HL-60 (cell line): ENCODE measurements at regions not wholly inside any gene's neighbourhood (a gene's known extent, or its start where the extent isn't known, plus 50 kb on each side); places are given as distances from the start of the nearest gene placed in this dataset.

Experiments
- DNase-seq, 2 experiments: peaks; one replicate each; pipeline ENCODE4 v3.0.0-alpha.2; 2010 to 2020; ENCODE audit warnings: low read depth in 1 of 2, low spot score in 1 of 2
- H3K27ac ChIP-seq: fragments of 250-450 bp; sonication (Bioruptor Pico); replicated peaks from 2 replicates; pipeline ENCODE4 v1.5.1; 2020; ENCODE audit warnings: mild to moderate bottlenecking, moderate library complexity
- H3K27me3 ChIP-seq: fragments of 250-450 bp; sonication (Bioruptor Pico); 2 replicates; pipeline ENCODE4 v1.5.1; 2021; ENCODE audit warnings: mild to moderate bottlenecking, moderate library complexity; ENCODE audit not compliant: insufficient read depth, poor library complexity, severe bottlenecking
- H3K4me3 ChIP-seq: replicated peaks from 2 replicates; pipeline ENCODE4 v1.5.1; 2011; ENCODE audit warnings: mild to moderate bottlenecking, control low read depth, low read length; ENCODE audit not compliant: insufficient read depth
- CTCF ChIP-seq: IDR thresholded peaks from one replicate; pipeline ENCODE4 v1.5.1; 2011; ENCODE audit warnings: low read length, control low read depth, inconsistent platforms; ENCODE audit not compliant: insufficient read depth
- GABPA ChIP-seq: IDR thresholded peaks from 2 replicates; pipeline ENCODE4 v1.6.1; 2012; ENCODE audit warnings: low read depth
- POLR2AphosphoS5 ChIP-seq: IDR thresholded peaks from 2 replicates; pipeline ENCODE4 v1.6.1; 2012; ENCODE audit warnings: low read depth
- SPI1 ChIP-seq: IDR thresholded peaks from 2 replicates; pipeline ENCODE4 v1.6.1; 2012; ENCODE audit warnings: low read depth, mild to moderate bottlenecking, borderline replicate concordance
- TF ChIP-seq, protein P1 (sequence below): IDR thresholded peaks from 2 replicates; pipeline ENCODE4 v1.6.1; 2012; ENCODE audit warnings: low read depth; ENCODE audit not compliant: insufficient replicate concordance

GRCh38 chr13:94920578-94920977 lies 208.2 kb upstream of the SOX21 start:
- TF ChIP-seq CTCF = no peak
- TF ChIP-seq, protein P1, sequence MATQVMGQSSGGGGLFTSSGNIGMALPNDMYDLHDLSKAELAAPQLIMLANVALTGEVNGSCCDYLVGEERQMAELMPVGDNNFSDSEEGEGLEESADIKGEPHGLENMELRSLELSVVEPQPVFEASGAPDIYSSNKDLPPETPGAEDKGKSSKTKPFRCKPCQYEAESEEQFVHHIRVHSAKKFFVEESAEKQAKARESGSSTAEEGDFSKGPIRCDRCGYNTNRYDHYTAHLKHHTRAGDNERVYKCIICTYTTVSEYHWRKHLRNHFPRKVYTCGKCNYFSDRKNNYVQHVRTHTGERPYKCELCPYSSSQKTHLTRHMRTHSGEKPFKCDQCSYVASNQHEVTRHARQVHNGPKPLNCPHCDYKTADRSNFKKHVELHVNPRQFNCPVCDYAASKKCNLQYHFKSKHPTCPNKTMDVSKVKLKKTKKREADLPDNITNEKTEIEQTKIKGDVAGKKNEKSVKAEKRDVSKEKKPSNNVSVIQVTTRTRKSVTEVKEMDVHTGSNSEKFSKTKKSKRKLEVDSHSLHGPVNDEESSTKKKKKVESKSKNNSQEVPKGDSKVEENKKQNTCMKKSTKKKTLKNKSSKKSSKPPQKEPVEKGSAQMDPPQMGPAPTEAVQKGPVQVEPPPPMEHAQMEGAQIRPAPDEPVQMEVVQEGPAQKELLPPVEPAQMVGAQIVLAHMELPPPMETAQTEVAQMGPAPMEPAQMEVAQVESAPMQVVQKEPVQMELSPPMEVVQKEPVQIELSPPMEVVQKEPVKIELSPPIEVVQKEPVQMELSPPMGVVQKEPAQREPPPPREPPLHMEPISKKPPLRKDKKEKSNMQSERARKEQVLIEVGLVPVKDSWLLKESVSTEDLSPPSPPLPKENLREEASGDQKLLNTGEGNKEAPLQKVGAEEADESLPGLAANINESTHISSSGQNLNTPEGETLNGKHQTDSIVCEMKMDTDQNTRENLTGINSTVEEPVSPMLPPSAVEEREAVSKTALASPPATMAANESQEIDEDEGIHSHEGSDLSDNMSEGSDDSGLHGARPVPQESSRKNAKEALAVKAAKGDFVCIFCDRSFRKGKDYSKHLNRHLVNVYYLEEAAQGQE = no peak
- no peak for TF ChIP-seq POLR2AphosphoS5
- TF ChIP-seq GABPA = no peak
- no peak overlapping the region for H3K4me3 ChIP-seq
- H3K27me3 ChIP-seq = peaks cover 6% of the 10 kb centered on the region
- DNase-seq = no peak
- H3K27ac ChIP-seq = no peak overlapping the region

GRCh38 chr13:94917824-94918223 lies 205.5 kb upstream of the SOX21 start:
- H3K27ac ChIP-seq = no peak overlapping the region
- DNase-seq = no peak
- TF ChIP-seq, protein P1 = peak; percentile 90
- TF ChIP-seq GABPA (no peak), CTCF (no peak)
- peaks cover 6% of the 10 kb centered on the region for H3K27me3 ChIP-seq
- H3K4me3 ChIP-seq = no peak overlapping the region

GRCh38 chr13:94914895-94915294 lies 202.6 kb upstream of the SOX21 start:
- TF ChIP-seq, protein P1 = no peak
- TF ChIP-seq SPI1 = no peak
- TF ChIP-seq CTCF = no peak
- no peak for TF ChIP-seq GABPA
- TF ChIP-seq POLR2AphosphoS5 = no peak

More at GRCh38 chr13:94914895-94915294, 202.6 kb upstream of the SOX21 start:
- Histone ChIP-seq H3K27me3 (peaks cover 17% of the 10 kb centered on the region), H3K27ac (no peak overlapping the region), H3K4me3 (no peak overlapping the region)
- no peak for DNase-seq
